CD4-positive, alpha-beta T cell treated with Interferon alpha-2 for 1 hour (primary cell): ENCODE measurements at regions not wholly inside any gene's neighbourhood (a gene's known extent, or its start where the extent isn't known, plus 50 kb on each side); places are given as distances from the start of the nearest gene placed in this dataset.
A peak's percentile ranks its signal among the peaks of the same experiment; 100 is the strongest.
"Not testable (repeated sequence)": the region's sequence is repeated elsewhere in the genome, so short reads cannot be mapped to it uniquely, and the experiment has no call there.

ENCODE experiments used
- DNase-seq, 2 donors: peaks; one replicate each; pipeline ENCODE4 v3.0.0-alpha.2; 2020 to 2022

GRCh38 chr7:3094701-3095445 lies 51.2 kb upstream of the CARD11 start:
- peak; percentile 78 to 86 for DNase-seq

DNA sequence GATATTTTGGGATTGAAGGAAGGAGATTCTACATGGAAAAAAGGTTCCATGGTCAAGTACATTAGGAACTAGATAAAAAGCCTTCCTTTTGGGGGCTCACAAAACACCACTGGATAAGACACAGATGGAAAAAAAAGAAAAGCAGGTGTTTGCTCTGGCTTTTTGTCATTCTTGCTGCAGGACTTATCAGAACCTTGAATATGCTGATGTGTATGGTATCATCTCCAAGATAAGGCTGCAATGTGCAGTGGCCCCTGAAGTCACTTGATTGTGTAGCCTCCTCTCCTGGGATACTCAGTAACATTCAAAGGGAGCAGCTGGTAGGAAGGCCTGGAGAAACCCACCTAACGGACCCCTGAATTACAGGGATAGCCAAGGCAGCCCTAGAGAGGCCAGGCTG lies 54.1 kb upstream of the CARD11 start:
- no peak for DNase-seq

DNA sequence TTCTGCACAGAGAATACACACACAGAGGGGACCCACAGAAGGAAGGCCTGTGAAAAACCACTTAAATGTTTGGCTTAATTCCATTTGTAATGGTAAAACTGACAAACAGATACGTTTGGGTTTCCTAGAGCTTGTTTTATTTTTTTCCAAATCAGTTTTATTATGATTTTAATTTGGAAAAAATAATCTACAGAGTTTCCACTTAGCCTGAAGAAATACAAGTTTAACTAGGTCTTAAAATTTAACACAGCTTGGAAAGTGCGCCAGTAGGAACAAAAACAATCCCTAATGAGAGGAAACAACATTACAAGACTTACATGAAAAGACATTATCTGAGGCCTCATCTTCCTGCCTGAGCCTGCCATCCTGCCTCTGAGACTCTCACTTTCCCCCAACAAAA lies 58.5 kb upstream of the CARD11 start:
- no peak for DNase-seq

DNA sequence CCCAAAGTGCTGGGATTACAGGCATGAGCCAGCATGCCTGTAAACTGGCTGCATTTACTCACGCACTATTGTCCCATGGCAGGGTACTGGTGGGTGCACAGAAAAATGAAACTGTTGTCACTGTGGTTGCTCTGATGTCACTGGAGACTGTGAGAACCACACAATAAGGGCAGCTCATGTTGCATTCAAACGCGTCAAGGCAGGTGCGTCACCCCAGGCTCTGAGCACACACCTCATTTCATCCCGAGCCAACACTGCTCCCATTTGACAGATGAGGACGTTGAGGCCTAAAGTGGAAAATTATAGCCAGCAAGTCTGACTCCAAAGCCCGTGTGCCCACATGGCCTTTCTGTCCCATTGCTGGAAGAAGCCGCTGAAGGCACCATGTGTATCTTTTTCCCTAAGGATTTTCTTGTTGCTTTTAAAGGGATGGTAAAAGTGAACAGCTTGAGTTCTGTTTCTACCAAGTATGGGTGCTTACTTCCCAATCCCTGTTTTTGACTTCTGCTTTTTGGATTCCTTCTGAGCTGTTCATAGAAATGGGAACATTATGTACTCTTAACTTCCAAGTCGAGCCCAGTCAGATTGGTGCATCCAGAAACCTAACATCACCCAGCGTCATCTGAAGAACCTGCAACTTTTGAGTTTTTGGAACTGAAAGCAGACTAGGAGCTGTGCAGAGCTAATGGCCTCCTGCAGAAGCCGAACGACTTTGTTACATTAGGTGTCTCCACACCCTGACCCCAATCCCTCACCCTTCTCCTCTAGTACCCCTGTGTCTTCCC lies 60.1 kb upstream of the CARD11 start:
- DNase-seq, result no peak

GRCh38 chr7:3105856-3106255 lies 62.2 kb upstream of the CARD11 start:
- DNase-seq, result no peak

DNA sequence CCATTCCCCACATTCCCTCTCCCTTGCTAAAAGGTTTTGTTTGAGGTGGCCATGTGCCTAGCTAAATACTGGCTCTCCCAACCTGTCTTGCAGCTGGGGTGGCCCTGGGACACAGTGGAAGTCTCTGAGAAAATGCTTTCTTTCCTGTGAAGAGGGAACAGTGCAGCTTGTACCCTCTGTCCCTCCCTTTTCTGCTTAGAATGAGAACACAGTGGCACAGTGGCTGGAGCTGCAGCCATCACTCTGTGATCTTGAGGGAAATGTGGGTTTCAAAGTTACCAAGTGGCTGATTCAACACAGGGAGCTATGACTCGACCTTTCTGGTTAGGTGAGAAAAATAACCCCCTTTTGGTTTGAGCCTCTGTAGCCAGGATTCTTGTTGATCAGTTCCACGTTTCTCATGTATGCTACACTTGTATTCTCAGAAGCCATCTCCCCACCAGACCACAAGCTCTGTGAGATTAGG lies 62.7 kb upstream of the CARD11 start:
- DNase-seq, result no peak

- no peak for DNase-seq
These were observed 63.6 kb upstream of the CARD11 start for GRCh38 chr7:3107228-3107763.

- DNase-seq, result no peak
These were observed 64.4 kb upstream of the CARD11 start for GRCh38 chr7:3107889-3108570.

DNA sequence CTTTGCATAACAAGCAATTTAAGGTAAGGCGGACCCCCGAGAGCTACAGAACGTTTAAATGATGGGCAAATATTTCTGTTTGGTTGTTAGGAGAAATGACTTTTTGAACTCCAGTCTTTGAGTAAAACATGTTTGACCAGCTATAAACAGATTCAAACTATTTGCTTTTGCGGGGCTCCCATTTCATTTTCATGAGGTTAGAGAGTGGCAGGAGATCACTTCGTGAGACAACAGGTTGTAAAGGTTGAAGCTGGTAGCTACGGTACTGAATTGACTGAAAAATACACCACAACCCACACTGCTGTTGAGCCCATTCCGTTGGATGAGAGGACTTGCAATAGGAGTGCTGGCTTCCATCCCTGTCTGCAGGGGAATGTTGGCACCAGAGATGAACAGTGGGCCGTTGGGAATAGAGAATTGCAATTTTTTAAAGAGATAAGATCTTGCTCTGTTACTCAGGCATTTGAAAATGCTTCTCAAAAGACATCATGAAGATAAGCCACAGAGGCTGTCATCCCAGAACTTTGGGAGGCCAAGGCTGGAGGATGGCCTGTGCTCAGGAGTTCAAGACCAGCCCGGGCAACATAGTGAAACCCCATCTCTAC lies 65.7 kb upstream of the CARD11 start:
- DNase-seq, result no peak

DNA sequence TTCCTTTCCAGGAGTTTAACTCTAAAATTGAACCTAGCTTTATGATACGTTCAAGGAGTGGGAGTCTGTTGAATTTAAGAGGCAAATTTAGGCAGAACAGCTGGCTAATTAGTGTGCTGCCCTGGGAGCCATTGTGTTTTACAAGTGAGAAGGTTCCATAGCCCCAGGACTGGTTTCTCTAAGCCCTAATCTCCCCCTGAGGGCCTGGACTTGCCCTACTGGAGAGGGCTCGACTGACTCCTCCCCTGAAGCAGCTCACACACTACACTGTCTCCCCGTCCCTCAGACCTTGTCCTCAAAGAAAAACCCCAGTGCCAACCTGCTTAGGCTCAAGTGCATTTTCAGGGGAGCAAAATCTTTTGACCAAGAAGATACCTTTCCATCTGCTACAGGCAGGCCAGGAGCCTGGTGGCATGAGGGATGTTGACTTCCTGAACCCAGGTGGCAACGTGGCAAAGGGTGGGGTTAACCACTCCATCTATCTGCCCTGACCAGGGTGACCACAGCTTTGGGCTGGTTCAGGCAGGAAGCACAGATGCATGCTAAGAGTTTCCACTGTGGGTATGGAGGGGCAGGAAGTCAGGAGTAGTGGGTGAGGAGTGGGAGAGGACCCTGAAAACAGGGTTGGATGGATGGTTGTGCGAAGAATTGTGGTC lies 68.9 kb upstream of the CARD11 start:
- peak; percentile 10 to 41 for DNase-seq

DNA sequence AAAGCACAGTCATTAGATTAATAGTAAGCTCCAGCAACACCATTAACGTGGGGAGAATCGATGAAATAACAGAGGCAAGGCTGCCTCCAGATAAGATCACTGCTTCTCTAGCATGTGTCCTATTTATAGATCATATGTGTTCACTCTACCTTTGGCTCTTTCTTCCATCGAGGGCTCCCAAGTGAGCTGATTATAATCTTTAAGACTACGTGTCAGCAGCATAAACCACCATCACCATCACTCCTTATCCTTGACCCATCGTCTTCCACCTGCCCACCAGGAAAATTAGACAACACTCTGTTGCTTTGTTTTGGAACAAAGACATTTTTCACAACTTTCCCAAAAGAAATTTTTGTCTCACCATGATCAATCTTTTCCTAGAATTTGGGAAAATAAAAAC lies 71.2 kb upstream of the CARD11 start:
- no peak for DNase-seq

GRCh38 chr7:3117081-3117480 lies 73.4 kb upstream of the CARD11 start:
- no peak for DNase-seq

GRCh38 chr7:3117488-3118231 lies 74.0 kb upstream of the CARD11 start:
- peak in 1 of 2 donors; percentile 17 for DNase-seq

- not testable (repeated sequence) for DNase-seq
These were observed 75.8 kb upstream of the CARD11 start for GRCh38 chr7:3119352-3119927.

- no peak for DNase-seq
These were observed 76.3 kb upstream of the CARD11 start for GRCh38 chr7:3119963-3120362.

DNA sequence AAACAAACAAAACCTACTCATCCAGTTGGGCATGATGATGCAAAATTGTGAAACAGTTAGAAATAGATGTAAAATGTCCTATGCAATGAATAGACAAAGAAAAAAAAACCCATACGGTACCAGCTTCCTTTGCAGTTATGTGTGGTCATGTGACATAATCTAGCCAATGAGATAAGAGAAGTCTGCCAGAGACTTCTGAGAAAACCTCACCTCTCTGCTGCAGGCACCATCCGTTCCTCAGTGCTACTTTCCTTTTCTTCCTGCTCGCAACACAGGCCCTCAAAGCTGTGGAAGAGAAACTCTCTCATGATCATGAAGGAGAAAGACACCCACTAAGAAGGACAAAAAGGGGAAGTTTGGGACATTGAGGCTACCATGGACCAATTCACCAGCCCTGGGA lies 76.8 kb upstream of the CARD11 start:
- DNase-seq, result peak; percentile 34 to 72

DNA sequence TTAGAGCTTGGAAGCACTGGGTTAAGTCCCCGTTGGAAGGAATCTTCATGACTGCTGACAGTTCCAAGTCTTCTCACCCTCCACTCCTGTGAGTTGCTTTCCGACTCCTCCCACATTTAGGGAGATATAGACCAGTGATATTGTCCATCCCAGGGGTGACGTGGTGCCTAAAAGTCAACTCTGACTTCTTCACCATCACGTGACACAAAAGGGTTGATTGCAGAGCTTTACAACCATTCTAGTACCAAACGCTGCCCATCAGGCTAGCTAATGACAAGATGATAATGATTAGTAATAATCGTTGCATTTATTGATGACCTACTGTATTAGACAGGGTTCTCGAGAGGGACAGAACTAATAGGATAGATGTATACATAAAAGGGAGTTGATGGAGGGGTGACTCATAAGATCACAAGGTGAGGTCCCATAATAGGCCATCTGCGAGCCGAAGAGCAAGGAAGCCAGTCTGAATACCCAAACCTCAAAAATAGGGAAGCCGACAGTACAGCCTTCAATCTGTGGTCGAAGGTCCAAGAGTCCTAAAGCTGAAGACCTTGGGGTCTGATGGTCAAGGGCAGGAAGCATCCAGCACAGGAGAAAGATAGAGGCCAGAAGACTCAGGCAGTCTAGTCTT lies 85.3 kb upstream of the CARD11 start:
- no peak for DNase-seq

DNA sequence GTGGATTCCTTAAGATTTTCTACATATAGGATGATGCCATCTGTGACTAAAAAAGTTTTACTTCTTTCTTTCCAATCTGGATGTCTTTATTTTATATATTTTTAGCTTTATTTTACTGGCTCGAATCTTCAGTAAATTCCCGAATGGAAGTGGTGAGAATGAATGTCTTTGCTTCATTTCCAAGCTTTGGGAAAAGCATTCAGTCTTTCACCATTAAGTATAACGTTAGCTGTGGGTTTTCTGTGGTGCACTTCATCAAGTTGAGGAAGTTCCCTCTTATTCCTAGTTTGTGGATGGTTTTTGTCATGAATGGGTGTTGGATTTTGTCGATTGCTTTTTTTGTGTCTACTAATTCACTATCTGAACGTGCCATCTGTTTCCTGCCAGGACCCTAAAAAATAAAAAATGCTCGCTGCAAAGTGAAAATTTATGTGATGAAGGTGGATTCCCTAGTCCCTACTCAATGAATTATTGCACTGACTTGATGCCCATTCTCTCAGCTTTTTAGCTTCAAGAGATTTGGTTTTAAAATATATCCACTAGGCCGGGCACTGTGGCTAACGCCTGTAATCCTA lies 90.2 kb upstream of the CARD11 start:
- DNase-seq, result no peak

DNA sequence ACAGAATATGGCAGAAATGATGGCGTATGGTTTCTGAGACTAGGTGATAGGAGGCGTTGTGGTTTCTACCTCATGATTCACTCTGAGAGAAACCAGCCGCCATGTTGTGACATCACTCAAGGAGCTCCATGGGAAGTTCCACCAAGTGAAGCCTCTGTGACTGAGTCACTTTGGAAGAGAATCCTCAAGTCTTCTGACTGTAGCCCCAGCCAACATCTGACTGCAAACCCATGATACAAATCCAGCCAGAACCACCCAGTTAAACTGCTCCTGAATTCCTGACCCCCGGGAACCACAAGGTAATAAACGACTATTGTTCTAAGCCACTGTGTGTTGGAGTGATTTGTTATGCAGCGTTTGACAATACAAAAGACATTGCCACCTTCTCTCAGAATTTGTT lies 91.1 kb upstream of the CARD11 start:
- DNase-seq, result no peak

DNA sequence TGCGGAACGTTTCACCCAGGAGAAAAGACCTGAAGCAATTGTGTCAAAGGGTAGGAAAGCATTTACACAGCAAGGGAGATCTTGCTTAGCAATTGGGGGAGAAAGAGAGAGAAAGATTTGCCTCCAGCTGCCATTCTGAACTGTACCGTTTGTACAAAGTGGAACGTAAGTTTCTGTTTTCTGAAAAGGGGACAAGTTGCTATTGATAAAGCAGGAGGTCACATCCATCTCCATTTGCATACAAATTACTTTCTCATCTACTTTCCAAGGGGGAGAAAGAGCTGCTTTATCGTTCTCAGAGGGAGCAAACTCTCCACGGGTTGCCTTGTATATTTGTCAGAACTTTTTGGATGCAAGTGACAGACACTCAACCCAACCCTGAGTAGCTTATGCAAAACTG lies 92.0 kb upstream of the CARD11 start:
- no peak for DNase-seq
